Hepatocyte (in vitro differentiated cells): ENCODE measurements at regions not wholly inside any gene's neighbourhood (a gene's known extent, or its start where the extent isn't known, plus 50 kb on each side); places are given as distances from the start of the nearest gene placed in this dataset.

Experiments used
- EZH2 ChIP-seq: fragments of 200-600 bp; sonication (generic); IDR thresholded peaks from 2 replicates; pipeline ENCODE4 v1.6.1; 2016; ENCODE audit warnings: antibody characterized with exemption, mild to moderate bottlenecking, borderline replicate concordance
- EZH2phosphoT487 ChIP-seq: fragments of 200-600 bp; sonication (generic); IDR thresholded peaks from one replicate; pipeline ENCODE4 v1.6.1; 2018; ENCODE audit warnings: antibody characterized with exemption, mild to moderate bottlenecking, low read depth, moderate library complexity; ENCODE audit not compliant: unreplicated experiment, severe bottlenecking
- TF ChIP-seq, protein P1 (sequence below): fragments of 200-600 bp; sonication (generic); IDR thresholded peaks from 2 replicates; pipeline ENCODE4 v1.5.1; 2016; ENCODE audit warnings: antibody characterized with exemption, mild to moderate bottlenecking; ENCODE audit not compliant: poor library complexity

DNA sequence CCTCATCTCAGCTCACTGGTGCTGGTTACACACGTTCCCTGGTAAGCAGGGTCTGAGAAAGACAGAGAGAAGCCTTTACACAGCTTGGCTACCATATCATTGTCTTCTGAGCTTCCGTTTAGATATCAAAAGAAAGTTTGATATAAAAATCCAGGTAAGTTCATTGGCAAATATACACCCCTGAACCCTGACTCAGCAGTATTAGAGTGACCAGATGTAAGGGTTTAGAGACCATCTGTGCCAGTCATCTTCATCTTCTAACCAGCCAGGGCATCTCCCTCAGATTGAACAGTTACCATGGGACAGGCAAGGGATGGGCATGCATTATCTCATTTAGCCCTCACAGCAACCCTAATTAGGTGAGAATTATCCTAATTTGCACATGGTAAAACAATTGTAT lies 232.1 kb downstream of the MED10 start:
- TF ChIP-seq, protein P1, sequence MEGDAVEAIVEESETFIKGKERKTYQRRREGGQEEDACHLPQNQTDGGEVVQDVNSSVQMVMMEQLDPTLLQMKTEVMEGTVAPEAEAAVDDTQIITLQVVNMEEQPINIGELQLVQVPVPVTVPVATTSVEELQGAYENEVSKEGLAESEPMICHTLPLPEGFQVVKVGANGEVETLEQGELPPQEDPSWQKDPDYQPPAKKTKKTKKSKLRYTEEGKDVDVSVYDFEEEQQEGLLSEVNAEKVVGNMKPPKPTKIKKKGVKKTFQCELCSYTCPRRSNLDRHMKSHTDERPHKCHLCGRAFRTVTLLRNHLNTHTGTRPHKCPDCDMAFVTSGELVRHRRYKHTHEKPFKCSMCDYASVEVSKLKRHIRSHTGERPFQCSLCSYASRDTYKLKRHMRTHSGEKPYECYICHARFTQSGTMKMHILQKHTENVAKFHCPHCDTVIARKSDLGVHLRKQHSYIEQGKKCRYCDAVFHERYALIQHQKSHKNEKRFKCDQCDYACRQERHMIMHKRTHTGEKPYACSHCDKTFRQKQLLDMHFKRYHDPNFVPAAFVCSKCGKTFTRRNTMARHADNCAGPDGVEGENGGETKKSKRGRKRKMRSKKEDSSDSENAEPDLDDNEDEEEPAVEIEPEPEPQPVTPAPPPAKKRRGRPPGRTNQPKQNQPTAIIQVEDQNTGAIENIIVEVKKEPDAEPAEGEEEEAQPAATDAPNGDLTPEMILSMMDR: no peak
- TF ChIP-seq EZH2: no peak
- no peak for TF ChIP-seq EZH2phosphoT487
